ENCODE measurements at regions not wholly inside any gene's neighbourhood (a gene's known extent, or its start where the extent isn't known, plus 50 kb on each side); places are given as distances from the start of the nearest gene placed in this dataset.

- no peaks in the 10 kb centered on the region for H3K36me3 ChIP-seq
- WGBS, 2 donors (ENCODE audit: low coverage in 1 of 2), result 65 to 100% methylated on average over 1 to 4 of the region's 11 CpGs
- ATAC-seq, result no peak
- no peak overlapping the region for H3K27ac ChIP-seq
- H3K27me3 ChIP-seq, result no peaks in the 10 kb centered on the region
- TF ChIP-seq EP300 (IDR thresholded peaks at IDR 0.05) (no peak), POLR2AphosphoS5 (IDR thresholded peaks at IDR 0.05) (no peak), POLR2A (IDR thresholded peaks at IDR 0.05) (no peak)
- TF ChIP-seq, protein P1, sequence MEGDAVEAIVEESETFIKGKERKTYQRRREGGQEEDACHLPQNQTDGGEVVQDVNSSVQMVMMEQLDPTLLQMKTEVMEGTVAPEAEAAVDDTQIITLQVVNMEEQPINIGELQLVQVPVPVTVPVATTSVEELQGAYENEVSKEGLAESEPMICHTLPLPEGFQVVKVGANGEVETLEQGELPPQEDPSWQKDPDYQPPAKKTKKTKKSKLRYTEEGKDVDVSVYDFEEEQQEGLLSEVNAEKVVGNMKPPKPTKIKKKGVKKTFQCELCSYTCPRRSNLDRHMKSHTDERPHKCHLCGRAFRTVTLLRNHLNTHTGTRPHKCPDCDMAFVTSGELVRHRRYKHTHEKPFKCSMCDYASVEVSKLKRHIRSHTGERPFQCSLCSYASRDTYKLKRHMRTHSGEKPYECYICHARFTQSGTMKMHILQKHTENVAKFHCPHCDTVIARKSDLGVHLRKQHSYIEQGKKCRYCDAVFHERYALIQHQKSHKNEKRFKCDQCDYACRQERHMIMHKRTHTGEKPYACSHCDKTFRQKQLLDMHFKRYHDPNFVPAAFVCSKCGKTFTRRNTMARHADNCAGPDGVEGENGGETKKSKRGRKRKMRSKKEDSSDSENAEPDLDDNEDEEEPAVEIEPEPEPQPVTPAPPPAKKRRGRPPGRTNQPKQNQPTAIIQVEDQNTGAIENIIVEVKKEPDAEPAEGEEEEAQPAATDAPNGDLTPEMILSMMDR (IDR thresholded peaks at IDR 0.05), result no peak
- no peaks in the 10 kb centered on the region for H3K9me3 ChIP-seq
- H3K4me1 ChIP-seq, result peaks cover 0 to 18% (median 4%) of the 10 kb centered on the region in 3 donors
- no peak overlapping the region for H3K4me3 ChIP-seq
Measured at GRCh38 chr12:124631681-124632256, 64.4 kb upstream of the NCOR2 start.

GRCh38 chr12:124630791-124631313 lies 63.4 kb upstream of the NCOR2 start:
- Histone ChIP-seq H3K4me1 (peaks cover 0 to 18% (median 10%) of the 10 kb centered on the region in 3 donors), H3K27me3 (no peaks in the 10 kb centered on the region), H3K27ac (no peak overlapping the region), H3K4me3 (no peak overlapping the region), H3K9me3 (no peaks in the 10 kb centered on the region), H3K36me3 (no peaks in the 10 kb centered on the region)
- no peak for ATAC-seq
- no peak for TF ChIP-seq POLR2A (IDR thresholded peaks at IDR 0.05)
- TF ChIP-seq EP300 (IDR thresholded peaks at IDR 0.05), result no peak
- no peak for TF ChIP-seq POLR2AphosphoS5 (IDR thresholded peaks at IDR 0.05)
- TF ChIP-seq, protein P1 (IDR thresholded peaks at IDR 0.05), result no peak
- 88% methylated on average over 11 of the region's 15 CpGs; no CpG with 5 or more reads in 1 of the 2 donors for WGBS, 2 donors (ENCODE audit: low coverage in 1 of 2)

DNA sequence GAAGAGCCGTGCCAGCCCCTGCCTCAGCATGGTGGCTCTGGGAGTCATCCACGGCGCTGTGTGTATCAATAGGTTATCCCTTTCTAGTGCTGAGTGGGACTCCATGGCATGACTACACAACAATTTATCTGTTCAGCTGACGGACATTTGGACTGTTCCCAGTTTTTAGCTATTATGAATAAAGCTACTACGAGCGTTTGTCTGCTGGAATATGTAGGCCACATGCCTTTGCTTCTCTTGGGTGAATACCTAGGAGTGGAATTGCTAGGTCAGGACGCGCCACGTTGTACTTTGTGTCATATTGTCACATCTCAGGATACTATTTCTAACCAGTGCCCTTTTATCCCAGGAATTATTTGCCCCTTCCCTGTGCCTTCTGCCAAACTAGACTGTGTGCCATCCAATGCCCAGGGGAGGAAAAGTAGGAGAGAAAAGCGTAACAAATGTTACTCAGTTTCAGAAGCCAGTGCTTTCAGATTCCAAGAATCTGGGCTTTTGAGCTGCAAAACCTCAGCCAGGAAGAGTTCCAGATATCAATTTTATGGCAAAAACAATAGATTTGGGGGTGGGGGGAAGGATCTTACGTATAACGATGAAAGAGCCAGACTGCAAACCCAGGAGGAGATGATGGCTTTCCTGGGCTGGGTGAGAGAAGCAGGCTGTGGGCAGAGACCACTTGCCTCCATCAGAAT lies 62.5 kb upstream of the NCOR2 start:
- TF ChIP-seq, protein P1 (IDR thresholded peaks at IDR 0.05), result no peak
- TF ChIP-seq POLR2A (IDR thresholded peaks at IDR 0.05), result no peak
- no peak for TF ChIP-seq POLR2AphosphoS5 (IDR thresholded peaks at IDR 0.05)
- TF ChIP-seq EP300 (IDR thresholded peaks at IDR 0.05), result no peak
- Histone ChIP-seq H3K27me3 (no peaks in the 10 kb centered on the region), H3K4me1 (peaks cover 0 to 28% (median 12%) of the 10 kb centered on the region in 3 donors), H3K4me3 (no peak overlapping the region), H3K9me3 (no peaks in the 10 kb centered on the region), H3K36me3 (no peaks in the 10 kb centered on the region), H3K27ac (no peak overlapping the region)
- no peak for ATAC-seq
- 68% methylated on average over 6 to 7 of the region's 12 CpGs for WGBS, 2 donors (ENCODE audit: low coverage in 1 of 2)

DNA sequence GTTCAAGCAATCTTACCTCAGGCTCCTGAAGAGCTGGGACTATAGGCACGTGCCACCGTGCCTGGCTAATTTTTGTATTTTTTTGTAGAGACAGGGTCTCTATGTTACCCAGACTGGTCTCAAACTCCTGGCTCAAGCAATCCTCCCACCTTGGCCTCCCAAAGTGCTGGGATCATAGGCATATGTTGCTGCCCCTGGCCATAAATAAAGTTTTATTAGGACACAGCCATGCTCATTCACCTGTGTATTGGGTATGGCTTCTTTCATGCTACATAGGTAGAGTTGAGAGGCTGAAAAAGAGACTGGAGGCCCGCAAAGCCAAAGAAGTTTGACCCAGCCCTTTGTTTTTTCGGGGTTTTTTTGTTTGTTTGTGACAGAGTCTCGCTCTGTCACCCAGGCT lies 61.7 kb upstream of the NCOR2 start:
- Histone ChIP-seq H3K4me1 (peaks cover 0 to 30% (median 12%) of the 10 kb centered on the region in 3 donors), H3K4me3 (no peak overlapping the region), H3K9me3 (no peaks in the 10 kb centered on the region), H3K27ac (no peak overlapping the region), H3K36me3 (no peaks in the 10 kb centered on the region), H3K27me3 (no peaks in the 10 kb centered on the region)
- ATAC-seq, result no peak
- no peak for TF ChIP-seq POLR2A (IDR thresholded peaks at IDR 0.05)
- TF ChIP-seq, protein P1 (IDR thresholded peaks at IDR 0.05), result no peak
- WGBS, 2 donors (ENCODE audit: low coverage in 1 of 2), result 96 to 100% methylated on average over 3 to 5 of the region's 5 CpGs

DNA sequence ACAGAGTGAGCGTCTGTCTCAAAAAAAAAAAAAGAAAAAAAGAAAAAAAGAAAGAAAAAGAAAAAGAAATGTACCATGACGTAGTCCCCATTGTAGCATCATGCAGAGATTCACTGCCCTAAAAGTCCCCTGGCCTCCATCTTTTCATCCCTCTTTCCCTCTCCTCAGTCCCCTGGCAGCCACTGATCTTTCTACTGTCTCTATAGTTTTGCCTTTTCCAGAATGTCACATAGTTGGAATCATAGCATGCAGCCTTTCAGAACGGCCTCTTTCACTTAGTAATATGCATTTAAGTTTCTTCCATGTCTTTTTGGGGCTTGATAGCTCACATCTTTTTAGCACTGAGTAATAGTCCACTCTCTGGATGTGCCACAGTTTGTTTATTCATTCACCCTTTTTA lies 60.5 kb upstream of the NCOR2 start:
- no peak overlapping the region for H3K4me3 ChIP-seq
- no peaks in the 10 kb centered on the region for H3K36me3 ChIP-seq
- H3K27me3 ChIP-seq, result no peaks in the 10 kb centered on the region
- no peak overlapping the region for H3K27ac ChIP-seq
- 79 to 83% methylated on average over 2 of the region's 3 CpGs for WGBS, 2 donors (ENCODE audit: low coverage in 1 of 2)
- ATAC-seq, result no peak
- H3K4me1 ChIP-seq, result peaks cover 0 to 30% (median 12%) of the 10 kb centered on the region in 3 donors
- TF ChIP-seq EP300 (IDR thresholded peaks at IDR 0.05) (no peak), POLR2A (IDR thresholded peaks at IDR 0.05) (no peak), POLR2AphosphoS5 (IDR thresholded peaks at IDR 0.05) (no peak)
- TF ChIP-seq, protein P1 (IDR thresholded peaks at IDR 0.05), result no peak
- H3K9me3 ChIP-seq, result peaks cover 0 to 5% (median 0%) of the 10 kb centered on the region in 3 donors

Measured in gastroesophageal sphincter (tissue), 4 donors.